Stimulated activated naive B cell treated with anti-CD40 and anti-IgM and Interleukin-4, amounts not matched to agents 10 μg/mL and 1 μg/mL and 100 μg/mL, for 72 hours (primary cell): ENCODE measurements at regions not wholly inside any gene's neighbourhood (a gene's known extent, or its start where the extent isn't known, plus 50 kb on each side); places are given as distances from the start of the nearest gene placed in this dataset.
"Not testable (repeated sequence)": the region's sequence is repeated elsewhere in the genome, so short reads cannot be mapped to it uniquely, and the experiment has no call there.

ENCODE experiments used
- ATAC-seq, 2 donors: fragments of 150-1000 bp; cut with Tn5 transposase; replicated peaks; 2 replicates each; pipeline ENCODE4 v1.10.0; 2021; ENCODE audit warnings: moderate library complexity in 1 of 2
- DNase-seq: peaks from one replicate; pipeline ENCODE4 v3.0.0; 2021
- H3K27ac Mint-ChIP-seq: one replicate; pipeline ENCODE4 v1.8.0; 2022; ENCODE audit warnings: mild to moderate bottlenecking, mixed read lengths
- H3K27me3 Mint-ChIP-seq, 2 donors: one replicate each; pipeline ENCODE4 v1.8.0; 2022; ENCODE audit warnings: mixed read lengths in 2 of 2
- H3K36me3 Mint-ChIP-seq, 2 donors: one replicate each; pipeline ENCODE4 v1.8.0; 2022; ENCODE audit warnings: mixed read lengths in 2 of 2, mild to moderate bottlenecking in 1 of 2
- H3K4me1 Mint-ChIP-seq, 2 donors: one replicate each; pipeline ENCODE4 v1.8.0; 2022; ENCODE audit warnings: mixed read lengths in 2 of 2, mild to moderate bottlenecking in 1 of 2
- H3K4me3 Mint-ChIP-seq, 2 donors: one replicate each; pipeline ENCODE4 v1.8.0; 2022; ENCODE audit warnings: mild to moderate bottlenecking in 2 of 2, mixed read lengths in 2 of 2, moderate library complexity in 1 of 2
- H3K9me3 Mint-ChIP-seq, 2 donors: one replicate each; pipeline ENCODE4 v1.8.0; 2022; ENCODE audit warnings: mixed read lengths in 2 of 2, mild to moderate bottlenecking in 1 of 2

- Mint-ChIP-seq H3K36me3 (peaks cover 3 to 4% of the 10 kb centered on the region in 2 donors), H3K4me1 (no peaks in the 10 kb centered on the region), H3K9me3 (peaks cover 3 to 8% of the 10 kb centered on the region in 2 donors), H3K27me3 (peaks cover 47 to 60% of the 10 kb centered on the region in 2 donors), H3K27ac (no peak overlapping the region), H3K4me3 (no peak overlapping the region)
- ATAC-seq (no peak), DNase-seq (no peak)
Measured at GRCh38 chr11:69869311-69869939, 50.2 kb upstream of the FGF3 start.

GRCh38 chr11:69870766-69871165, 51.5 kb upstream of the FGF3 start:
- Mint-ChIP-seq H3K4me1 (no peaks in the 10 kb centered on the region), H3K27me3 (peaks cover 40 to 59% of the 10 kb centered on the region in 2 donors), H3K9me3 (peaks cover 3 to 8% of the 10 kb centered on the region in 2 donors), H3K27ac (no peak overlapping the region), H3K36me3 (peaks cover 3 to 4% of the 10 kb centered on the region in 2 donors), H3K4me3 (no peak overlapping the region)
- DNase-seq (no peak), ATAC-seq (no peak)

- H3K27me3 Mint-ChIP-seq = peaks cover 33 to 47% of the 10 kb centered on the region in 2 donors
Measured at GRCh38 chr11:69873166-69874077, 54.2 kb upstream of the FGF3 start.

GRCh38 chr11:69874178-69874983, 55.2 kb upstream of the FGF3 start:
- H3K4me1 Mint-ChIP-seq = no peaks in the 10 kb centered on the region
- no peak overlapping the region for H3K27ac Mint-ChIP-seq
- H3K9me3 Mint-ChIP-seq = peaks cover 3 to 8% of the 10 kb centered on the region in 2 donors
- H3K27me3 Mint-ChIP-seq = peaks cover 23 to 43% of the 10 kb centered on the region in 2 donors
- no peak overlapping the region for H3K4me3 Mint-ChIP-seq
- DNase-seq = no peak
- ATAC-seq = no peak
- H3K36me3 Mint-ChIP-seq = peaks cover 3 to 4% of the 10 kb centered on the region in 2 donors

More at GRCh38 chr11:69873166-69874077, 54.2 kb upstream of the FGF3 start:
- Mint-ChIP-seq H3K4me3 (no peak overlapping the region), H3K27ac (no peak overlapping the region), H3K4me1 (no peaks in the 10 kb centered on the region), H3K9me3 (peaks cover 3 to 8% of the 10 kb centered on the region in 2 donors), H3K36me3 (peaks cover 3 to 4% of the 10 kb centered on the region in 2 donors)
- no peak for DNase-seq
- no peak for ATAC-seq

- DNase-seq = no peak
Measured at GRCh38 chr11:69874984-69875624, 55.9 kb upstream of the FGF3 start.

GRCh38 chr11:69876013-69876412, 56.8 kb upstream of the FGF3 start:
- H3K4me3 Mint-ChIP-seq = no peak overlapping the region
- H3K36me3 Mint-ChIP-seq = peaks cover 3 to 4% of the 10 kb centered on the region in 2 donors
- ATAC-seq = no peak
- peaks cover 3 to 8% of the 10 kb centered on the region in 2 donors for H3K9me3 Mint-ChIP-seq
- no peak overlapping the region for H3K27ac Mint-ChIP-seq
- H3K4me1 Mint-ChIP-seq = no peaks in the 10 kb centered on the region
- no peak for DNase-seq
- H3K27me3 Mint-ChIP-seq = peaks cover 21 to 37% of the 10 kb centered on the region in 2 donors

More at GRCh38 chr11:69874984-69875624, 55.9 kb upstream of the FGF3 start:
- H3K4me1 Mint-ChIP-seq = no peaks in the 10 kb centered on the region
- H3K36me3 Mint-ChIP-seq = peaks cover 3 to 4% of the 10 kb centered on the region in 2 donors
- no peak overlapping the region for H3K27ac Mint-ChIP-seq
- peaks cover 3 to 8% of the 10 kb centered on the region in 2 donors for H3K9me3 Mint-ChIP-seq
- no peak for ATAC-seq
- no peak overlapping the region for H3K4me3 Mint-ChIP-seq
- H3K27me3 Mint-ChIP-seq = peaks cover 21 to 38% of the 10 kb centered on the region in 2 donors

GRCh38 chr11:69877235-69877634, 58.0 kb upstream of the FGF3 start:
- Mint-ChIP-seq H3K36me3 (peaks cover 3 to 4% of the 10 kb centered on the region in 2 donors), H3K27me3 (peaks cover 17 to 24% of the 10 kb centered on the region in 2 donors), H3K9me3 (peaks cover 3 to 4% of the 10 kb centered on the region in 2 donors), H3K4me3 (no peak overlapping the region), H3K4me1 (no peaks in the 10 kb centered on the region), H3K27ac (no peak overlapping the region)
- no peak for ATAC-seq
- no peak for DNase-seq

GRCh38 chr11:69877704-69878103, 58.5 kb upstream of the FGF3 start:
- not testable (repeated sequence) for H3K4me3 Mint-ChIP-seq, H3K27ac Mint-ChIP-seq, H3K9me3 Mint-ChIP-seq, H3K4me1 Mint-ChIP-seq, ATAC-seq, H3K36me3 Mint-ChIP-seq, DNase-seq
- H3K27me3 Mint-ChIP-seq = peaks cover 13 to 20% of the 10 kb centered on the region in 2 donors

GRCh38 chr11:69878144-69878883, 59.1 kb upstream of the FGF3 start:
- H3K4me1 Mint-ChIP-seq = no peaks in the 10 kb centered on the region
- no peak for DNase-seq
- H3K9me3 Mint-ChIP-seq = no peaks in the 10 kb centered on the region
- H3K36me3 Mint-ChIP-seq = no peaks in the 10 kb centered on the region
- H3K4me3 Mint-ChIP-seq = no peak overlapping the region
- no peak overlapping the region for H3K27ac Mint-ChIP-seq
- peaks cover 11 to 24% of the 10 kb centered on the region in 2 donors for H3K27me3 Mint-ChIP-seq
- no peak for ATAC-seq

- H3K27ac Mint-ChIP-seq = no peak overlapping the region
- H3K4me1 Mint-ChIP-seq = no peaks in the 10 kb centered on the region
Measured at GRCh38 chr11:69878927-69879728, 59.9 kb upstream of the FGF3 start.

GRCh38 chr11:69879729-69880005, 60.5 kb upstream of the FGF3 start:
- Mint-ChIP-seq H3K9me3 (no peaks in the 10 kb centered on the region), H3K27ac (no peak overlapping the region), H3K27me3 (peaks cover 9 to 22% of the 10 kb centered on the region in 2 donors), H3K4me3 (no peak overlapping the region), H3K4me1 (no peaks in the 10 kb centered on the region), H3K36me3 (no peaks in the 10 kb centered on the region)
- ATAC-seq (no peak), DNase-seq (no peak)

More at GRCh38 chr11:69878927-69879728, 59.9 kb upstream of the FGF3 start:
- no peaks in the 10 kb centered on the region for H3K9me3 Mint-ChIP-seq
- H3K36me3 Mint-ChIP-seq = no peaks in the 10 kb centered on the region
- H3K27me3 Mint-ChIP-seq = peaks cover 9 to 24% of the 10 kb centered on the region in 2 donors
- ATAC-seq (no peak), DNase-seq (no peak)
- H3K4me3 Mint-ChIP-seq = no peak overlapping the region

GRCh38 chr11:69880041-69880825, 61.0 kb upstream of the FGF3 start:
- Mint-ChIP-seq H3K4me3 (no peak overlapping the region), H3K4me1 (no peaks in the 10 kb centered on the region), H3K9me3 (no peaks in the 10 kb centered on the region), H3K27me3 (peaks cover 10 to 18% of the 10 kb centered on the region in 2 donors), H3K27ac (no peak overlapping the region), H3K36me3 (no peaks in the 10 kb centered on the region)
- DNase-seq (no peak), ATAC-seq (no peak)
